IMR-90 (cell line): ENCODE measurements at regions not wholly inside any gene's neighbourhood (a gene's known extent, or its start where the extent isn't known, plus 50 kb on each side); places are given as distances from the start of the nearest gene placed in this dataset.

ENCODE experiments used
- ATAC-seq: fragments of 200-7000 bp; cut with Tn5 transposase; 2 replicates; pipeline ENCODE4 v1.9.1; 2020; ENCODE audit warnings: low read depth, mild to moderate bottlenecking, moderate library complexity
- BruUV-seq: library from RNA; stranded (reverse); fragments of 400-500 nt; replicated peaks from 2 replicates; lab custom pipeline; 2021; lab: Mats Ljungman, UMichigan
- CTCF ChIA-PET: fragments of 300-600 bp; formaldehyde crosslinking; extraction: SDS; loops from one replicate; lab custom pipeline; 2021; ENCODE audit warnings: antibody characterized with exemption; lab: Yijun Ruan, JAX
- POLR2A ChIA-PET: fragments of 300-600 bp; sonication (Branson Sonifier 250); formaldehyde crosslinking; loops from one replicate; lab custom pipeline; 2022; ENCODE audit warnings: antibody characterized with exemption; ENCODE audit not compliant: unreplicated experiment; lab: Charles Lee
- DNase-seq: peaks from one replicate; pipeline ENCODE4 v3.0.0; 2013
- H2AFZ ChIP-seq: replicated peaks from 2 replicates; pipeline ENCODE3; 2013; ENCODE audit warnings: low read length, mild to moderate bottlenecking; ENCODE audit not compliant: poor library complexity
- H2AK5ac ChIP-seq: 2 replicates; pipeline ENCODE4 v1.6.1; 2013; ENCODE audit warnings: low read depth, low read length, inconsistent platforms
- H2AK9ac ChIP-seq: replicated peaks from 2 replicates; pipeline ENCODE3; 2013; ENCODE audit warnings: mild to moderate bottlenecking, low read depth, low read length, moderate library complexity; ENCODE audit not compliant: poor library complexity
- H2BK120ac ChIP-seq: 2 replicates; pipeline ENCODE4 v1.6.1; 2013; ENCODE audit warnings: low read depth, low read length, inconsistent platforms
- H2BK15ac ChIP-seq: 3 replicates; pipeline ENCODE4 v1.6.1; 2013; ENCODE audit warnings: low read depth, low read length, inconsistent platforms
- H2BK20ac ChIP-seq: 2 replicates; pipeline ENCODE4 v1.6.1; 2013; ENCODE audit warnings: low read depth, mild to moderate bottlenecking, inconsistent platforms, low read length, moderate library complexity
- H2BK5ac ChIP-seq: 2 replicates; pipeline ENCODE4 v1.6.1; 2013; ENCODE audit warnings: mild to moderate bottlenecking, low read depth, low read length, inconsistent platforms; ENCODE audit not compliant: poor library complexity, severe bottlenecking
- H3K14ac ChIP-seq: replicated peaks from 2 replicates; pipeline ENCODE4 v1.6.1; 2013; ENCODE audit warnings: low read depth, low read length, inconsistent platforms
- H3K18ac ChIP-seq: 2 replicates; pipeline ENCODE4 v1.6.1; 2013; ENCODE audit warnings: low read depth, low read length, control low read depth
- H3K23ac ChIP-seq: 2 replicates; pipeline ENCODE4 v1.6.1; 2013; ENCODE audit warnings: low read depth, low read length, inconsistent platforms
- H3K27ac ChIP-seq: 2 replicates; pipeline ENCODE4 v1.5.1; 2013; ENCODE audit warnings: mild to moderate bottlenecking, control low read depth, low read length; ENCODE audit not compliant: insufficient read depth
- H3K27me3 ChIP-seq: 2 replicates; pipeline ENCODE4 v1.6.1; 2013; ENCODE audit warnings: low read length; ENCODE audit not compliant: control insufficient read depth, insufficient read depth
- H3K36me3 ChIP-seq: 2 replicates; pipeline ENCODE4 v1.6.1; 2013; ENCODE audit warnings: low read length, mixed read lengths; ENCODE audit not compliant: control insufficient read depth, insufficient read depth
- H3K4ac ChIP-seq: 2 replicates; pipeline ENCODE4 v1.6.1; 2013; ENCODE audit warnings: low read depth, low read length, inconsistent platforms
- H3K4me1 ChIP-seq: 2 replicates; pipeline ENCODE4 v1.6.1; 2013; ENCODE audit warnings: low read length, mixed read lengths; ENCODE audit not compliant: control insufficient read depth, insufficient read depth
- H3K4me2 ChIP-seq: 2 replicates; pipeline ENCODE4 v1.6.1; 2013; ENCODE audit warnings: low read depth, mild to moderate bottlenecking, control low read depth, low read length, moderate library complexity
- H3K4me3 ChIP-seq: 2 replicates; pipeline ENCODE4 v1.5.1; 2013; ENCODE audit warnings: low read depth, mild to moderate bottlenecking, control low read depth, low read length, moderate library complexity; ENCODE audit not compliant: insufficient read depth
- H3K56ac ChIP-seq: 2 replicates; pipeline ENCODE4 v1.6.1; 2013; ENCODE audit warnings: low read length, inconsistent platforms; ENCODE audit not compliant: insufficient read depth; ENCODE audit errors: extremely low read depth
- H3K79me1 ChIP-seq, 2 experiments: 2 replicates each; pipeline ENCODE4 v1.6.1; 2013; ENCODE audit warnings: low read length in 2 of 2, inconsistent platforms in 1 of 2, low read depth in 1 of 2
- H3K9ac ChIP-seq: 2 replicates; pipeline ENCODE4 v1.6.1; 2013; ENCODE audit warnings: low read depth, low read length, control low read depth
- H3K9me1 ChIP-seq: 2 replicates; pipeline ENCODE4 v1.6.1; 2013; ENCODE audit warnings: low read length, inconsistent platforms; ENCODE audit not compliant: insufficient read depth
- H3K9me3 ChIP-seq: 2 replicates; pipeline ENCODE4 v1.6.1; 2013; ENCODE audit warnings: low read length; ENCODE audit not compliant: control insufficient read depth, insufficient read depth
- H4K20me1 ChIP-seq: 2 replicates; pipeline ENCODE4 v1.6.1; 2013; ENCODE audit warnings: low read length, inconsistent platforms; ENCODE audit not compliant: insufficient read depth
- H4K5ac ChIP-seq: 2 replicates; pipeline ENCODE4 v1.6.1; 2013; ENCODE audit warnings: mild to moderate bottlenecking, low read depth, low read length, control low read depth
- H4K8ac ChIP-seq, 2 experiments: 2 replicates each; pipeline ENCODE4 v1.6.1; 2013; ENCODE audit warnings: low read depth in 2 of 2, low read length in 2 of 2, control low read depth in 1 of 2, inconsistent platforms in 1 of 2
- H4K91ac ChIP-seq: 2 replicates; pipeline ENCODE4 v1.6.1; 2013; ENCODE audit warnings: low read depth, low read length, inconsistent platforms; ENCODE audit not compliant: insufficient read depth
- FOS ChIP-seq: fragments of 150-350 bp; IDR thresholded peaks from 2 replicates; pipeline ENCODE4 v1.6.1; 2016; ENCODE audit warnings: low read depth, low read length
- WGBS, 2 experiments: methylation state at CpG; one replicate each; pipeline versions ENCODE4 v1.1.5 to v1.1.7; 2013; ENCODE audit warnings: missing lambda C conversion rate in 2 of 2; ENCODE audit not compliant: insufficient read length in 1 of 2; ENCODE audit errors: extremely low coverage in 2 of 2; 5-methylcytosine and 5-hydroxymethylcytosine counted together
- dilution Hi-C: fragments of 300-500 bp; cut with HindIII; formaldehyde crosslinking; loops from one replicate; pipeline ENCODE4 v1.14.3; 2018; ENCODE audit warnings: low sequenced_read_pairs; ENCODE audit not compliant: unreplicated experiment
- in situ Hi-C: fragments of 300-500 bp; cut with MboI; formaldehyde crosslinking; loops from 3 replicates; pipeline ENCODE4 v1.14.3; 2019; ENCODE audit warnings: low sequenced_read_pairs, inconsistent platforms, mixed read lengths
- intact Hi-C: fragments of 100-400 bp; cut with micrococcal nuclease; formaldehyde crosslinking; loops from 2 replicates; pipeline ENCODE4 v1.10.0; 2022
- TF ChIP-seq, protein P1 (sequence below): fragments of 150-350 bp; IDR thresholded peaks from 2 replicates; pipeline ENCODE4 v1.6.1; 2016; ENCODE audit warnings: low read depth, mild to moderate bottlenecking, low read length, moderate library complexity, borderline replicate concordance

DNA sequence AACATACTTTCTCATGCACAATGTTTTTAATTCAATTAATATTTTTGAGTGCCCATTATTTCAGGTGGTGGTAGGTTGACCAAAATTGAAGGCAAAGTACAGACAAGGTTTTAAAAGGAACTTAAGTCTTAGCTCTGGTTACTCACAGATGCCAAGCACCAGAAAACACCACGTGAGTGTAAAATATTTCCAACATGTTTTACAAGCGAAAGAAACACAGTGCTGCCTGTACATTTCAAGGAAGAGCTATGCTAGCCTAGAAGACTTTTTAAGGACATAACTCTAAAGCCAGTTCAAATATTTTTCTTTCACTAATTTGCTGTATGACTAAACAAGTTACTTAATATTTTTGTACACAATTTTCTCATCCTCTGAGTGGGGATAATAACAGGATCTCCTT, 736.4 kb upstream of the GOT2 start:
- H3K9me1 ChIP-seq = no peaks in the 10 kb centered on the region
- H2AK9ac ChIP-seq = no peak overlapping the region
- no peak overlapping the region for H4K91ac ChIP-seq
- no peaks in the 10 kb centered on the region for H3K4me1 ChIP-seq
- no peaks in the 10 kb centered on the region for H4K20me1 ChIP-seq
- H3K4me3 ChIP-seq = no peak overlapping the region
- no peaks in the 10 kb centered on the region for H3K79me1 ChIP-seq
- H3K23ac ChIP-seq = no peak overlapping the region
- H4K5ac ChIP-seq = no peak overlapping the region
- H2AFZ ChIP-seq = no peak overlapping the region
- no peak for ATAC-seq
- H3K27ac ChIP-seq = no peak overlapping the region
- WGBS, 2 experiments = 100% methylated on average over 1 of the region's 2 CpGs; no CpG with 5 or more reads in 1 of the 2 experiments
- H2BK15ac ChIP-seq = no peak overlapping the region
- ChIA-PET CTCF (no interaction called here), POLR2A (no interaction called here)
- H3K27me3 ChIP-seq = no peaks in the 10 kb centered on the region
- dilution Hi-C loops = no loop called here
- no peak for DNase-seq
- H3K14ac ChIP-seq = no peak overlapping the region
- no peak overlapping the region for H3K4me2 ChIP-seq
- H3K9ac ChIP-seq = no peak overlapping the region
- H3K18ac ChIP-seq = no peak overlapping the region
- H3K9me3 ChIP-seq = no peaks in the 10 kb centered on the region
- H3K4ac ChIP-seq = no peak overlapping the region
- in situ Hi-C loops = no loop called here
- H3K36me3 ChIP-seq = no peaks in the 10 kb centered on the region
- intact Hi-C loops = no loop called here
- no peak overlapping the region for H3K56ac ChIP-seq
- no peak overlapping the region for H2BK5ac ChIP-seq
- H4K8ac ChIP-seq = no peak overlapping the region
- BruUV-seq = no TSS peak
- H2AK5ac ChIP-seq = no peak overlapping the region
- TF ChIP-seq, protein P1, sequence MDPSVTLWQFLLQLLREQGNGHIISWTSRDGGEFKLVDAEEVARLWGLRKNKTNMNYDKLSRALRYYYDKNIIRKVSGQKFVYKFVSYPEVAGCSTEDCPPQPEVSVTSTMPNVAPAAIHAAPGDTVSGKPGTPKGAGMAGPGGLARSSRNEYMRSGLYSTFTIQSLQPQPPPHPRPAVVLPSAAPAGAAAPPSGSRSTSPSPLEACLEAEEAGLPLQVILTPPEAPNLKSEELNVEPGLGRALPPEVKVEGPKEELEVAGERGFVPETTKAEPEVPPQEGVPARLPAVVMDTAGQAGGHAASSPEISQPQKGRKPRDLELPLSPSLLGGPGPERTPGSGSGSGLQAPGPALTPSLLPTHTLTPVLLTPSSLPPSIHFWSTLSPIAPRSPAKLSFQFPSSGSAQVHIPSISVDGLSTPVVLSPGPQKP = no peak
- TF ChIP-seq FOS = no peak
- H2BK120ac ChIP-seq = no peak overlapping the region
- H2BK20ac ChIP-seq = no peak overlapping the region
